Esophagus squamous epithelium (tissue), 5 donors: ENCODE measurements at regions not wholly inside any gene's neighbourhood (a gene's known extent, or its start where the extent isn't known, plus 50 kb on each side); places are given as distances from the start of the nearest gene placed in this dataset.

Experiments
- DNase-seq: peaks from one replicate; lab custom pipeline; 2025; lab: John Stamatoyannopoulos, UW
- H3K27ac ChIP-seq, 4 donors: fragments of 200-600 bp; sonication (generic); one replicate each; pipeline ENCODE4 v1.5.1; 2016 to 2019; ENCODE audit warnings: mild to moderate bottlenecking in 1 of 4
- H3K27me3 ChIP-seq, 4 donors: fragments of 200-600 bp; sonication (generic); 1 replicate in 3 of 4; 2 replicates in 1 of 4; pipeline versions ENCODE4 v1.5.1 to v1.6.0; 2017 to 2021; ENCODE audit warnings: antibody characterized with exemption in 1 of 4
- H3K36me3 ChIP-seq, 3 donors: fragments of 200-600 bp; sonication (generic); one replicate each; pipeline ENCODE4 v1.5.1; 2016 to 2019
- H3K4me1 ChIP-seq, 3 donors: fragments of 200-600 bp; sonication (generic); one replicate each; pipeline ENCODE4 v1.5.1; 2017 to 2019
- H3K4me3 ChIP-seq, 4 donors: fragments of 200-600 bp; sonication (generic); 1 replicate in 3 of 4; 2 replicates in 1 of 4; pipeline ENCODE4 v1.5.1; 2016 to 2019; ENCODE audit warnings: mild to moderate bottlenecking in 2 of 4, moderate library complexity in 1 of 4
- H3K9me3 ChIP-seq, 3 donors: fragments of 200-600 bp; sonication (generic); one replicate each; pipeline ENCODE4 v1.5.1; 2016 to 2019
- POLR2A ChIP-seq, 4 donors: fragments of 450-650 bp; IDR thresholded peaks; one replicate each; pipeline ENCODE4 v1.6.1; 2017; ENCODE audit warnings: antibody characterized with exemption in 4 of 4, mild to moderate bottlenecking in 4 of 4, moderate library complexity in 3 of 4
- WGBS, 2 donors: methylation state at CpG; one replicate each; pipeline ENCODE4 v1.1.5; 2018; 5-methylcytosine and 5-hydroxymethylcytosine counted together
- intact Hi-C: fragments of 100-400 bp; cut with DNase I; formaldehyde crosslinking; loops from one replicate; pipeline ENCODE4 v1.15.0; 2022
- TF ChIP-seq, protein P1 (sequence below), 6 experiments: fragments of 450-650 bp in 4 of 6; fragments of 200-600 bp in 2 of 6; sonication (generic) in 2 of 6; IDR thresholded peaks; one replicate each; pipeline ENCODE4 v1.5.1; 2016 to 2019; ENCODE audit warnings: antibody characterized with exemption in 6 of 6, mild to moderate bottlenecking in 4 of 6, moderate library complexity in 4 of 6
- donor health status: DM: yes; HTN: yes; CAD: no.

DNA sequence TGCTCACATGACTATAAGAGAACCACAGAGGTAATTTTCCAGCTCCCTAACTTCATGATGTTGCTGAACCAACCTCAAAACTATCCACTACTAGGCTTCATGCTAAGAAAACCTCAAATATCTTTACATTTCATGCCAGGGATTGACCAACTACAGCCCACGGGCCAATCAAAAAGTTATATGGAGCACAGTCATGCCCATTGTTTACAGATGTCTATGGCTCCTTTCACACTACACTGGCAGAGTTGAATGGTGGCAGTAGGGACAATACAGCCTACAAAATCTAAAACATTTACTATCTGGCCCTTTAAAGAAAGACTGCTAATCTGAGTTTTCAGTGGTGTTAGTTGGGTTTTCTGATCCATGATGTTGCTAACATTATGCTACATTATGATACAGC lies 154.8 kb downstream of the TM2D1 start:
- intact Hi-C loops, result no loop called here
- 50 to 62% methylated on average over 1 of the region's 1 CpG for WGBS, 2 donors
- no peak overlapping the region for H3K4me3 ChIP-seq
- peaks cover 0 to 19% (median 13%) of the 10 kb centered on the region in 3 donors for H3K9me3 ChIP-seq
- H3K27me3 ChIP-seq, result no peaks in the 10 kb centered on the region
- H3K36me3 ChIP-seq, result no peaks in the 10 kb centered on the region
- no peak for TF ChIP-seq POLR2A (IDR thresholded peaks at IDR 0.05)
- H3K27ac ChIP-seq, result no peak overlapping the region
- no peak for DNase-seq
- H3K4me1 ChIP-seq, result peaks cover 0 to 19% (median 7%) of the 10 kb centered on the region in 3 donors

DNA sequence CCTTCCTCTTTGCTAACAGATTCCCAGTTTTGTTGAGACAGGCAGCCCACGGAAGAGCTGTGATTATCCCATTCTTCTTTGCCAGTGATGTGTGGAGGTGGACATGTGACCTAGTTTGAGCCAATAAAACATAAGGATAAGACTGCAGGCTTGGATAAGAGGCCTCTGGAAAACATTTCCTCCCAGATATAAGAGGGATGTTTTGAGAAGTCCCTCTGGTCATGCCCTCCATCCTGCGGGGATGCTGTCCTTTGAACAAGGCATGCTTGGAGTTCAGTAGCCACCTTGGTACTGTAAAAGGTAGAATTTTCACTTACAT lies 155.7 kb downstream of the TM2D1 start:
- H3K9me3 ChIP-seq, result peaks cover 0 to 24% (median 13%) of the 10 kb centered on the region in 3 donors
- no peak overlapping the region for H3K4me3 ChIP-seq
- no peak for TF ChIP-seq POLR2A (IDR thresholded peaks at IDR 0.05)
- peaks cover 0 to 19% (median 7%) of the 10 kb centered on the region in 3 donors for H3K4me1 ChIP-seq
- no peaks in the 10 kb centered on the region for H3K27me3 ChIP-seq
- intact Hi-C loops, result no loop called here
- 35 to 61% methylated on average over 2 of the region's 2 CpGs for WGBS, 2 donors
- H3K36me3 ChIP-seq, result no peaks in the 10 kb centered on the region
- no peak for DNase-seq
- H3K27ac ChIP-seq, result no peak overlapping the region

DNA sequence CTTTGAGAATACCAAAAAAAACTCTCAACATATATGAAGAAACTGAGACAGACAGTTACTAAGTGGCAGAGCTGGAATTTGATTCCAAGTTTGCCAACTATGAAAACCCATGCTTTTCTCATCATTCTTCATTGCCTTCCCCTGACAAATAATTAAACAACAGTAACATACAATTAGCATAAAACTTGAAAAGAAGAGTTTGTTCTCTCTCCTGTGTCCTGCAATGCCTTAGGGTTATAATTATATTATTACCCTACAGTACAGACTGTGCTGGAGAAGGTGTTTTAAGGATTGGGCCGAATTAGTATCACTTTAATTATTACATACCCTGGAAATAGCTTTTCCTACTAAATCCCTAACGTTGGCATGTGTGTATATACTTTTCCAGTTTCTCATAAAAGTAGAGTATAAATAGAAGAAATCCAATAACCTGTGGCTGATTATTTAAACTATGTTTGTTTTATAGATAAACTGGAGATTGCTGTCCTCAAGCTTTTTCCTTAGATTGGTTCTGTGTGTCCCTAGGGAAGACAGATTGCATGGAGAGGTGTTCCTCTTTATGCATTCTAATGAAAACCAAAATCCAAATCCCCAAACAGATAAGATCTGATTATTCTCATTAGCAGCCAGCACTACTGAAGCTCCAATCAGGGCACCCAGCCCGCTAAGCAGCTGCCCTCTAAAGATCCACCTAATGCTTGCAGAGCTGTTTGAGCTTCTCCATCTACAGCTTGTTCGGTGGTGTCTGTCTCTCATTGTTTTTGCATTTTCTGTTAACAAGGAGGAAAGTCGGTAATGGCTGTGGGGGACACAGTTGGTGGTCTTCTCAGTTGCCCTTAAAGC lies 156.3 kb downstream of the TM2D1 start:
- H3K36me3 ChIP-seq, result no peaks in the 10 kb centered on the region
- intact Hi-C loops, result no loop called here
- DNase-seq, result no peak
- 37 to 63% methylated on average over 5 of the region's 5 CpGs for WGBS, 2 donors
- H3K9me3 ChIP-seq, result peaks cover 0 to 24% (median 13%) of the 10 kb centered on the region in 3 donors
- no peak overlapping the region for H3K4me3 ChIP-seq
- no peak overlapping the region for H3K27ac ChIP-seq
- TF ChIP-seq POLR2A (IDR thresholded peaks at IDR 0.05), result no peak
- TF ChIP-seq, protein P1, sequence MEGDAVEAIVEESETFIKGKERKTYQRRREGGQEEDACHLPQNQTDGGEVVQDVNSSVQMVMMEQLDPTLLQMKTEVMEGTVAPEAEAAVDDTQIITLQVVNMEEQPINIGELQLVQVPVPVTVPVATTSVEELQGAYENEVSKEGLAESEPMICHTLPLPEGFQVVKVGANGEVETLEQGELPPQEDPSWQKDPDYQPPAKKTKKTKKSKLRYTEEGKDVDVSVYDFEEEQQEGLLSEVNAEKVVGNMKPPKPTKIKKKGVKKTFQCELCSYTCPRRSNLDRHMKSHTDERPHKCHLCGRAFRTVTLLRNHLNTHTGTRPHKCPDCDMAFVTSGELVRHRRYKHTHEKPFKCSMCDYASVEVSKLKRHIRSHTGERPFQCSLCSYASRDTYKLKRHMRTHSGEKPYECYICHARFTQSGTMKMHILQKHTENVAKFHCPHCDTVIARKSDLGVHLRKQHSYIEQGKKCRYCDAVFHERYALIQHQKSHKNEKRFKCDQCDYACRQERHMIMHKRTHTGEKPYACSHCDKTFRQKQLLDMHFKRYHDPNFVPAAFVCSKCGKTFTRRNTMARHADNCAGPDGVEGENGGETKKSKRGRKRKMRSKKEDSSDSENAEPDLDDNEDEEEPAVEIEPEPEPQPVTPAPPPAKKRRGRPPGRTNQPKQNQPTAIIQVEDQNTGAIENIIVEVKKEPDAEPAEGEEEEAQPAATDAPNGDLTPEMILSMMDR (IDR thresholded peaks at IDR 0.05), result no peak
- H3K4me1 ChIP-seq, result peaks cover 0 to 19% (median 7%) of the 10 kb centered on the region in 3 donors
- H3K27me3 ChIP-seq, result no peaks in the 10 kb centered on the region

DNA sequence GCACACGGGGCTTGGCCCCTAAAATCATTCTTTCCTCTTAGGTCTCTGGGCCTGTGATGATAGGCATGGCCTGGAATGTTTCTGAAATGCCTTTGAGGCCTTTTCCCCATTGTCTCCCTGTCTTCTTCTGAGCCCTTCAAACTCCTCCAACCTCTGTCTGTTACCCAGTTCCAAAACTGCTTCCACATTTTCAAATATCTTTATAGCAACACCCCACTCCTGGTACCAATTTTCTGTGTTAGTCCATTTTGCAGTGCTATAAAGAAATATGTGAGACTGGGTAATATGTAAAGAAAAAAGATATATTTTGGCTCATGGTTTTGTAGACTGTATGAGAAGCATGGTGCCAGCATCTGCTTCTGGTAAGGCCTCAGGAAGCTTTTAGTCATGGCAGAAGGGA lies 158.8 kb downstream of the TM2D1 start:
- WGBS, 2 donors, result 89 to 100% methylated on average over 1 of the region's 1 CpG

DNA sequence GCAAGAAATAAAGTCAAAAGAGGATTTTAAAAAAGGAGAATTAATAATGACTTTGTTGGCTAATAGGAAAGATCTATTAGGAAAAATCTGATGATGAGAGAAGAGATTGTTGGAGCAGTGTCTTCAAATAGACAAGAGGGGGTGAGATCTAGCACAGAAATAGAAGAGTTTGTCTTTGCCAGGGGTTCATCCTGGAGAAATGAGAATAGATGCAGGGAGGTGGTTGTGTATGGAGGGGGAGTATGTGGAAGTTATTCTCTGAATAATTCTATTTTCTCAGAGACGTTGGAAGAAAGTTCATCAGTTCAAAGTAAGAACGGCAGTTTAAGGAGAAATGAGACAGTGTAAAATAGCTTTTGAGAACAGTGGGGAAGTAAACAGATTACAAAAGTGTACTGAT lies 161.3 kb downstream of the TM2D1 start:
- no peak overlapping the region for H3K4me3 ChIP-seq
- H3K27me3 ChIP-seq, result no peaks in the 10 kb centered on the region
- H3K9me3 ChIP-seq, result peaks cover 0 to 24% (median 13%) of the 10 kb centered on the region in 3 donors
- TF ChIP-seq POLR2A (IDR thresholded peaks at IDR 0.05), result no peak
- TF ChIP-seq, protein P1 (IDR thresholded peaks at IDR 0.05), result no peak
- 86 to 89% methylated on average over 2 of the region's 2 CpGs for WGBS, 2 donors
- H3K36me3 ChIP-seq, result no peaks in the 10 kb centered on the region
- intact Hi-C loops, result no loop called here
- DNase-seq, result no peak
- peaks cover 0 to 1% (median 0%) of the 10 kb centered on the region in 3 donors for H3K4me1 ChIP-seq
- H3K27ac ChIP-seq, result no peak overlapping the region

More for the DNA sequence above, 158.8 kb downstream of the TM2D1 start:
- Histone ChIP-seq H3K27me3 (no peaks in the 10 kb centered on the region), H3K4me3 (no peak overlapping the region), H3K36me3 (no peaks in the 10 kb centered on the region), H3K27ac (no peak overlapping the region), H3K9me3 (peaks cover 0 to 24% (median 13%) of the 10 kb centered on the region in 3 donors), H3K4me1 (peaks cover 0 to 19% (median 7%) of the 10 kb centered on the region in 3 donors)
- TF ChIP-seq POLR2A (IDR thresholded peaks at IDR 0.05), result no peak
- TF ChIP-seq, protein P1 (IDR thresholded peaks at IDR 0.05), result no peak
- no peak for DNase-seq
- intact Hi-C loops, result no loop called here

DNA sequence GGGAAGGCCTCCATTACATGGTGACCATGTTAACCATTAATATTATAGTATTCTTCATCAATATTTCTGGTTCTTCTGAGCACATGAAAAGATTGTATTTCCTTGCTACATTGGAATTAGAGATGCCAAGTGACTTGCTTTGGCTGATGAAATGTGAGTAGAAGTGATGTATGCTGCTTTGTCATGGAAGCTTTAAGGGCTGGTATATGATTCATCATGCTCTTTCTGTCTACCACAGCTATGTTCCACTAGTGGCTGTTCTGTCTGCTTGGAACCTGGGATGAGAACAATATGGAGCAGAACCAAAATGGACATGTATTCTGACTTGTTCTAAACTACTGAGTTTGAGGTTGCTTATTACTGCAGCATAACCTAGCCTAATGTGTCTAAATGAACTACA lies 163.3 kb downstream of the TM2D1 start:
- Histone ChIP-seq H3K27me3 (no peaks in the 10 kb centered on the region), H3K4me3 (no peak overlapping the region), H3K9me3 (peaks cover 0 to 19% (median 12%) of the 10 kb centered on the region in 3 donors), H3K36me3 (no peaks in the 10 kb centered on the region), H3K27ac (no peak overlapping the region), H3K4me1 (no peaks in the 10 kb centered on the region)
- DNase-seq, result no peak
- intact Hi-C loops, result no loop called here
- TF ChIP-seq, protein P1 (IDR thresholded peaks at IDR 0.05), result no peak
- TF ChIP-seq POLR2A (IDR thresholded peaks at IDR 0.05), result no peak
